HL-60 (cell line): ENCODE measurements at regions not wholly inside any gene's neighbourhood (a gene's known extent, or its start where the extent isn't known, plus 50 kb on each side); places are given as distances from the start of the nearest gene placed in this dataset.

Experiments used
- DNase-seq, 2 experiments: peaks; one replicate each; pipeline ENCODE4 v3.0.0-alpha.2; 2010 to 2020; ENCODE audit warnings: low read depth in 1 of 2, low spot score in 1 of 2
- H3K27ac ChIP-seq: fragments of 250-450 bp; sonication (Bioruptor Pico); replicated peaks from 2 replicates; pipeline ENCODE4 v1.5.1; 2020; ENCODE audit warnings: mild to moderate bottlenecking, moderate library complexity
- H3K27me3 ChIP-seq: fragments of 250-450 bp; sonication (Bioruptor Pico); 2 replicates; pipeline ENCODE4 v1.5.1; 2021; ENCODE audit warnings: mild to moderate bottlenecking, moderate library complexity; ENCODE audit not compliant: insufficient read depth, poor library complexity, severe bottlenecking
- H3K4me3 ChIP-seq: replicated peaks from 2 replicates; pipeline ENCODE4 v1.5.1; 2011; ENCODE audit warnings: mild to moderate bottlenecking, control low read depth, low read length; ENCODE audit not compliant: insufficient read depth
- CTCF ChIP-seq: IDR thresholded peaks from one replicate; pipeline ENCODE4 v1.5.1; 2011; ENCODE audit warnings: low read length, control low read depth, inconsistent platforms; ENCODE audit not compliant: insufficient read depth
- GABPA ChIP-seq: IDR thresholded peaks from 2 replicates; pipeline ENCODE4 v1.6.1; 2012; ENCODE audit warnings: low read depth
- POLR2AphosphoS5 ChIP-seq: IDR thresholded peaks from 2 replicates; pipeline ENCODE4 v1.6.1; 2012; ENCODE audit warnings: low read depth
- REST ChIP-seq: IDR thresholded peaks from 2 replicates; pipeline ENCODE4 v1.6.1; 2012; ENCODE audit warnings: low read depth; ENCODE audit not compliant: insufficient replicate concordance
- SPI1 ChIP-seq: IDR thresholded peaks from 2 replicates; pipeline ENCODE4 v1.6.1; 2012; ENCODE audit warnings: low read depth, mild to moderate bottlenecking, borderline replicate concordance

DNA sequence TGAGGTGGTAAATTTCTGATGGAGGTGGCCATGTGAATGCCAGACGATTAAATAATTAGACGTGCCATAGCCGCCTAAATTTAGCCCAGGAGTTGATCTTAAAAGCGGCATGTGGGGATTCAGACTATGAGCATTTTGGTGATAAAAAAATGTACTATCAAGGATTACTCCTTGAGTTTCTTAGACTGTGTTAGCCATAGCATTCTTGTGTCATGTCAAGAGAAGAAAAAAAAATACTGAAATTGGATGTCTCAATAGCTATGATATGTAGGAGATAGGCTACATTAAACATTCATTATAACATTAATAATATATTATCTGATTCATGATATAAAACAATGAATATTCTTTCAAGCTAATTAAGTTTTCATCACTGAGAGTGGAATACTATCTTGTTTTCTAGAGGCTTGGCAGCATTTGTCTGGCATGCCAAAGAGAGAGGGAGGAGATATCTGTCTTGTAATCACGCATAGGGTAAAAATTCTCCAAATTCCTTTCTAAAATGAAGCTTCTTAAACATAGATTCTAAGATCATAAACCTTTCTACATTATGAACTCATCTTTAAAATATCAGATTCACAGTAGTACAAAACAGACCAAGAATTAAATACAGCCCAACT is 727.0 kb downstream of the C12orf50 start:
- H3K27me3 ChIP-seq = no peaks in the 10 kb centered on the region
- no peak for DNase-seq
- TF ChIP-seq SPI1 (no peak), REST (no peak), CTCF (no peak), GABPA (no peak), POLR2AphosphoS5 (no peak)

GRCh38 chr12:87290505-87290904 is 738.7 kb downstream of the C12orf50 start:
- no peak overlapping the region for H3K27ac ChIP-seq
- DNase-seq = no peak
- no peaks in the 10 kb centered on the region for H3K27me3 ChIP-seq
- no peak for TF ChIP-seq GABPA
- no peak for TF ChIP-seq CTCF
- no peak for TF ChIP-seq SPI1
- no peak for TF ChIP-seq REST
- no peak for TF ChIP-seq POLR2AphosphoS5
- no peak overlapping the region for H3K4me3 ChIP-seq

More for the DNA sequence above, 727.0 kb downstream of the C12orf50 start:
- H3K4me3 ChIP-seq = no peak overlapping the region
- H3K27ac ChIP-seq = no peak overlapping the region

- no peak for TF ChIP-seq CTCF
- TF ChIP-seq GABPA = no peak
- no peak for TF ChIP-seq SPI1
- no peak for TF ChIP-seq POLR2AphosphoS5
- no peak for TF ChIP-seq REST
- DNase-seq = no peak
- H3K4me3 ChIP-seq = no peak overlapping the region
- H3K27ac ChIP-seq = no peak overlapping the region
- no peaks in the 10 kb centered on the region for H3K27me3 ChIP-seq
Measured at GRCh38 chr12:87283886-87284285, 745.3 kb downstream of the C12orf50 start.
